Choroid plexus epithelial cell (primary cell): ENCODE measurements at regions not wholly inside any gene's neighbourhood (a gene's known extent, or its start where the extent isn't known, plus 50 kb on each side); places are given as distances from the start of the nearest gene placed in this dataset.

Experiments
- DNase-seq: peaks from one replicate; pipeline ENCODE4 v3.0.0-alpha.2; 2010; ENCODE audit warnings: low read depth
- H3K4me3 ChIP-seq: 2 replicates; pipeline ENCODE4 v1.5.1; 2011; ENCODE audit warnings: low read depth, mild to moderate bottlenecking, control low read depth, low read length, moderate library complexity
- CTCF ChIP-seq: conservative IDR thresholded peaks from 2 replicates; pipeline ENCODE4 v1.5.1; 2011; ENCODE audit warnings: low read depth, mild to moderate bottlenecking, control low read depth, inconsistent platforms, low read length, moderate library complexity

GRCh38 chr1:24989082-24989481, 59.0 kb upstream of the RUNX3 start:
- no peak overlapping the region for H3K4me3 ChIP-seq
- no peak for DNase-seq
- no peak for TF ChIP-seq CTCF

GRCh38 chr1:24988558-24988912, 58.5 kb upstream of the RUNX3 start:
- no peak overlapping the region for H3K4me3 ChIP-seq
- no peak for TF ChIP-seq CTCF
- no peak for DNase-seq

- TF ChIP-seq CTCF: no peak
- DNase-seq: no peak
- H3K4me3 ChIP-seq: no peak overlapping the region
Observed at GRCh38 chr1:24987875-24988557, 57.9 kb upstream of the RUNX3 start.

- no peak for DNase-seq
- no peak for TF ChIP-seq CTCF
- H3K4me3 ChIP-seq: no peak overlapping the region
Observed at GRCh38 chr1:24987424-24987823, 57.3 kb upstream of the RUNX3 start.

- no peak for TF ChIP-seq CTCF
- H3K4me3 ChIP-seq: no peak overlapping the region
- peak; percentile 15 for DNase-seq
Observed at GRCh38 chr1:24986372-24986965, 56.4 kb upstream of the RUNX3 start.

- TF ChIP-seq CTCF: no peak
- DNase-seq: no peak
- H3K4me3 ChIP-seq: no peak overlapping the region
Observed at GRCh38 chr1:24985737-24986136, 55.7 kb upstream of the RUNX3 start.
